Suppressor macrophage treated with lipopolysaccharide for 4 hours (primary cell): ENCODE measurements at regions not wholly inside any gene's neighbourhood (a gene's known extent, or its start where the extent isn't known, plus 50 kb on each side); places are given as distances from the start of the nearest gene placed in this dataset.
"Not testable (repeated sequence)": the region's sequence is repeated elsewhere in the genome, so short reads cannot be mapped to it uniquely, and the experiment has no call there.

ENCODE experiments used
- DNase-seq: peaks from one replicate; pipeline ENCODE4 v3.0.0-alpha.2; 2020

GRCh38 chr5:62956597-62956996 lies 378.0 kb downstream of the LRRC70 start:
- no peak for DNase-seq

- DNase-seq = no peak
These were observed 376.0 kb downstream of the LRRC70 start for GRCh38 chr5:62954578-62954977.

- no peak for DNase-seq
These were observed 369.7 kb downstream of the LRRC70 start for GRCh38 chr5:62948301-62948700.

GRCh38 chr5:62942384-62942783 lies 363.8 kb downstream of the LRRC70 start:
- no peak for DNase-seq

GRCh38 chr5:62938927-62939326 lies 360.3 kb downstream of the LRRC70 start:
- DNase-seq = no peak

GRCh38 chr5:62937661-62938558 lies 359.3 kb downstream of the LRRC70 start:
- DNase-seq = no peak

- DNase-seq = no peak
These were observed 357.0 kb downstream of the LRRC70 start for GRCh38 chr5:62935660-62936059.

- no peak for DNase-seq
These were observed 355.7 kb downstream of the LRRC70 start for GRCh38 chr5:62934319-62934718.

- DNase-seq = no peak
These were observed 354.6 kb downstream of the LRRC70 start for GRCh38 chr5:62933261-62933660.

- DNase-seq = no peak
These were observed 352.7 kb downstream of the LRRC70 start for GRCh38 chr5:62931153-62931950.

GRCh38 chr5:62922191-62922590 lies 343.6 kb downstream of the LRRC70 start:
- no peak for DNase-seq

GRCh38 chr5:62920856-62921255 lies 342.2 kb downstream of the LRRC70 start:
- no peak for DNase-seq

- DNase-seq = no peak
These were observed 330.7 kb downstream of the LRRC70 start for GRCh38 chr5:62909326-62909725.

- no peak for DNase-seq
These were observed 323.5 kb downstream of the LRRC70 start for GRCh38 chr5:62902126-62902525.

GRCh38 chr5:62900976-62901375 lies 322.4 kb downstream of the LRRC70 start:
- DNase-seq = no peak

- DNase-seq = no peak
These were observed 317.7 kb downstream of the LRRC70 start for GRCh38 chr5:62896121-62896893.

GRCh38 chr5:62886603-62887315 lies 308.1 kb downstream of the LRRC70 start:
- DNase-seq = no peak

GRCh38 chr5:62837330-62837729 lies 258.7 kb downstream of the LRRC70 start:
- not testable (repeated sequence) for DNase-seq

GRCh38 chr5:62829604-62829986 lies 251.0 kb downstream of the LRRC70 start:
- DNase-seq = no peak

- no peak for DNase-seq
These were observed 250.4 kb downstream of the LRRC70 start for GRCh38 chr5:62828742-62829603.

GRCh38 chr5:62825623-62826220 lies 247.1 kb downstream of the LRRC70 start:
- no peak for DNase-seq
